A549 (cell line): ENCODE measurements at regions not wholly inside any gene's neighbourhood (a gene's known extent, or its start where the extent isn't known, plus 50 kb on each side); places are given as distances from the start of the nearest gene placed in this dataset.

Experiments used
- ATAC-seq, 2 experiments: fragments of 200-7000 bp in 1 of 2; fragments of >200 bp in 1 of 2; cut with Nextera tagmentation in 1 of 2; cut with Tn5 transposase in 1 of 2; 3 replicates each; pipeline versions ENCODE4 v1.8.0 to v1.9.1; 2018 to 2020; ENCODE audit warnings: mild to moderate bottlenecking in 1 of 2, moderate library complexity in 1 of 2
- CTCF ChIA-PET: fragments of 300-600 bp; sonication (Branson Sonifier 250); formaldehyde crosslinking; extraction: SDS; loops from one replicate; lab custom pipeline; 2021; ENCODE audit warnings: antibody characterized with exemption, inconsistent platforms; lab: Yijun Ruan, JAX
- POLR2A ChIA-PET: fragments of 350-600 bp; formaldehyde crosslinking; extraction: SDS; loops from one replicate; lab custom pipeline; 2021; ENCODE audit warnings: antibody characterized with exemption, inconsistent platforms; lab: Yijun Ruan, JAX
- DNase-seq, 2 experiments: peaks; one replicate each; pipeline versions ENCODE4 v3.0.0 to v3.0.0-alpha.2; 2011 to 2016; ENCODE audit warnings: low read depth in 1 of 2, low spot score in 1 of 2
- FAIRE-seq: peaks from 2 replicates; lab custom pipeline; 2011; peaks lifted over from hg19 to GRCh38; lab: Jason Lieb, UNC
- H3K27ac ChIP-seq, 2 experiments: fragments of >200 bp; sonication (Bioruptor Twin); formaldehyde crosslinking; 3 replicates each; pipeline ENCODE4 v1.5.1; 2016 to 2017
- H3K4me1 ChIP-seq: fragments of >200 bp; sonication (Bioruptor Twin); formaldehyde crosslinking; 3 replicates; pipeline ENCODE4 v1.6.1; 2016
- H3K4me2 ChIP-seq: fragments of >200 bp; sonication (Bioruptor Twin); formaldehyde crosslinking; 3 replicates; pipeline ENCODE4 v1.6.1; 2016
- H3K4me3 ChIP-seq: fragments of >200 bp; sonication (Bioruptor Twin); formaldehyde crosslinking; 3 replicates; pipeline ENCODE4 v1.5.1; 2016
- H3K9me3 ChIP-seq: fragments of >200 bp; sonication (Bioruptor Twin); formaldehyde crosslinking; 3 replicates; pipeline ENCODE4 v1.6.1; 2016
- BCL3 ChIP-seq: fragments of >200 bp; sonication (Bioruptor Twin); formaldehyde crosslinking; IDR thresholded peaks from 3 replicates; pipeline ENCODE4 v1.6.1; 2016
- BHLHE40 ChIP-seq: IDR thresholded peaks from 2 replicates; pipeline ENCODE4 v1.6.1; 2012; ENCODE audit warnings: low read depth, low read length, inconsistent platforms
- CHD4 ChIP-seq: fragments of 200-600 bp; sonication (generic); IDR thresholded peaks from 2 replicates; pipeline ENCODE4 v1.6.1; 2016; ENCODE audit warnings: antibody characterized with exemption, mild to moderate bottlenecking, borderline replicate concordance
- CTCF ChIP-seq: fragments of >200 bp; sonication (Bioruptor Twin); formaldehyde crosslinking; IDR thresholded peaks from 3 replicates; pipeline ENCODE4 v1.5.1; 2016
- E2F6 ChIP-seq: IDR thresholded peaks from 2 replicates; pipeline ENCODE4 v1.6.1; 2012; ENCODE audit warnings: low read depth, borderline replicate concordance
- EHF ChIP-seq: fragments of 250-450 bp; sonication (Bioruptor Pico); IDR thresholded peaks from 2 replicates; pipeline ENCODE4 v1.5.0; 2020; ENCODE audit warnings: mild to moderate bottlenecking
- EHMT2 ChIP-seq: fragments of 200-600 bp; sonication (generic); IDR thresholded peaks from 2 replicates; pipeline ENCODE4 v1.6.1; 2016; ENCODE audit warnings: antibody characterized with exemption, low read depth, mild to moderate bottlenecking, moderate library complexity
- ELK1 ChIP-seq: fragments of 150-350 bp; IDR thresholded peaks from 2 replicates; pipeline ENCODE4 v1.6.1; 2014; ENCODE audit warnings: low read depth, mild to moderate bottlenecking, low read length
- EP300 ChIP-seq, 2 experiments: fragments of >200 bp; sonication (Bioruptor Twin); formaldehyde crosslinking; IDR thresholded peaks; 2 replicates in 1 of 2; 3 replicates in 1 of 2; pipeline ENCODE4 v1.6.1; 2016 to 2017
- FOSL2 ChIP-seq, 2 experiments: fragments of 450-650 bp in 1 of 2; fragments of >200 bp in 1 of 2; sonication (Bioruptor Twin) in 1 of 2; formaldehyde crosslinking; IDR thresholded peaks; 2 replicates each; pipeline versions ENCODE4 v1.5.0 to v1.6.1; 2016 to 2020; ENCODE audit warnings: mild to moderate bottlenecking in 1 of 2, moderate library complexity in 1 of 2
- HEYL ChIP-seq: fragments of 250-450 bp; sonication (Bioruptor Pico); IDR thresholded peaks from 2 replicates; pipeline ENCODE4 v1.8.0; 2021; ENCODE audit warnings: mild to moderate bottlenecking, moderate library complexity
- HOXB13 ChIP-seq: fragments of 250-450 bp; sonication (Bioruptor Pico); IDR thresholded peaks from 2 replicates; pipeline ENCODE4 v1.5.0; 2020; ENCODE audit warnings: low read depth, mild to moderate bottlenecking, moderate library complexity
- HOXB5 ChIP-seq: fragments of 250-450 bp; sonication (Bioruptor Pico); IDR thresholded peaks from 2 replicates; pipeline ENCODE4 v1.5.0; 2020; ENCODE audit warnings: mild to moderate bottlenecking, moderate library complexity
- JUN ChIP-seq, 2 experiments: fragments of >200 bp; sonication (Bioruptor Twin); formaldehyde crosslinking; IDR thresholded peaks; 2 replicates in 1 of 2; 3 replicates in 1 of 2; pipeline ENCODE4 v1.6.1; 2016 to 2017
- JUNB ChIP-seq: fragments of >200 bp; sonication (Bioruptor Twin); formaldehyde crosslinking; IDR thresholded peaks from 2 replicates; pipeline ENCODE4 v1.6.1; 2016
- KDM1A ChIP-seq: fragments of 200-600 bp; sonication (generic); IDR thresholded peaks from 2 replicates; pipeline ENCODE4 v1.6.1; 2016; ENCODE audit warnings: low read depth, mild to moderate bottlenecking
- KDM5A ChIP-seq: fragments of 200-600 bp; sonication (generic); IDR thresholded peaks from 2 replicates; pipeline ENCODE4 v1.6.1; 2016; ENCODE audit warnings: antibody characterized with exemption, mild to moderate bottlenecking
- MAFK ChIP-seq: fragments of 450-650 bp; IDR thresholded peaks from 2 replicates; pipeline ENCODE4 v1.6.1; 2014; ENCODE audit not compliant: partially characterized antibody
- MAX ChIP-seq: IDR thresholded peaks from 2 replicates; pipeline ENCODE4 v1.6.1; 2012
- MAZ ChIP-seq: fragments of 150-350 bp; IDR thresholded peaks from 2 replicates; pipeline ENCODE4 v1.6.1; 2014; ENCODE audit warnings: antibody characterized with exemption, low read depth, low read length, borderline replicate concordance
- NR3C1 ChIP-seq: fragments of >200 bp; sonication (Bioruptor Twin); formaldehyde crosslinking; IDR thresholded peaks from 3 replicates; pipeline ENCODE4 v1.6.1; 2017
- PBX3 ChIP-seq: IDR thresholded peaks from 2 replicates; pipeline ENCODE4 v1.6.1; 2012
- TP53 ChIP-seq: fragments of 250-450 bp; sonication (Bioruptor Pico); IDR thresholded peaks from 2 replicates; pipeline ENCODE4 v1.5.0; 2021; ENCODE audit warnings: mild to moderate bottlenecking, moderate library complexity
- ZC3H11A ChIP-seq: fragments of 450-650 bp; IDR thresholded peaks from 2 replicates; pipeline ENCODE4 v1.6.1; 2014; ENCODE audit warnings: antibody characterized with exemption, mild to moderate bottlenecking
- ZFP36 ChIP-seq: fragments of 450-650 bp; IDR thresholded peaks from 2 replicates; pipeline ENCODE4 v1.6.1; 2014; ENCODE audit warnings: borderline replicate concordance; ENCODE audit not compliant: partially characterized antibody
- ZNF302 ChIP-seq: fragments of 250-450 bp; sonication (Bioruptor Pico); IDR thresholded peaks from 2 replicates; pipeline ENCODE4 v1.9.0; 2021; ENCODE audit warnings: inconsistent platforms, mild to moderate bottlenecking, moderate library complexity
- ZSCAN20 ChIP-seq: fragments of 250-450 bp; sonication (Bioruptor Pico); IDR thresholded peaks from 2 replicates; pipeline ENCODE4 v1.8.0; 2022; ENCODE audit warnings: mild to moderate bottlenecking, moderate library complexity
- WGBS: methylation state at CpG from one replicate; pipeline ENCODE4 v1.1.6; 2017; ENCODE audit errors: missing lambda C conversion rate; 5-methylcytosine and 5-hydroxymethylcytosine counted together

- TF ChIP-seq ZFP36: no peak
- TF ChIP-seq EP300 (IDR thresholded peaks at IDR 0.05): no peak
- no peak for TF ChIP-seq FOSL2 (IDR thresholded peaks at IDR 0.05)
- TF ChIP-seq FOSL2 (CRISPR knock-in tag; IDR thresholded peaks at IDR 0.05): no peak
- TF ChIP-seq TP53 (CRISPR knock-in tag): no peak
- no peak for TF ChIP-seq MAX
- TF ChIP-seq CTCF: no peak
- no peak for TF ChIP-seq ZSCAN20 (CRISPR knock-in tag)
- TF ChIP-seq JUNB: no peak
- TF ChIP-seq ZNF302: no peak
- TF ChIP-seq PBX3: no peak
- no peak for TF ChIP-seq HOXB13 (CRISPR knock-in tag)
- TF ChIP-seq CHD4: no peak
- TF ChIP-seq ZC3H11A: no peak
- TF ChIP-seq BCL3: no peak
- TF ChIP-seq KDM5A: no peak
- no peak overlapping the region for H3K4me2 ChIP-seq
- no peaks in the 10 kb centered on the region for H3K4me1 ChIP-seq
- H3K4me3 ChIP-seq: no peak overlapping the region
- 0% methylated on average over 1 of the region's 1 CpG for WGBS
- H3K9me3 ChIP-seq: no peaks in the 10 kb centered on the region
- CTCF ChIA-PET: no interaction called here
- H3K27ac ChIP-seq: no peak overlapping the region
- POLR2A ChIA-PET: no interaction called here
- no peak for DNase-seq
- no peak for FAIRE-seq
- ATAC-seq: no peak
These were observed 630.5 kb upstream of the EPHA6 start for GRCh38 chr3:96183871-96184270.

GRCh38 chr3:96190024-96190616, 624.3 kb upstream of the EPHA6 start:
- TF ChIP-seq HOXB5: no peak
- no peak for TF ChIP-seq KDM1A
- no peak for TF ChIP-seq NR3C1
- no peak for TF ChIP-seq HEYL (CRISPR knock-in tag)
- no peak for TF ChIP-seq EHF
- TF ChIP-seq MAZ: no peak
- TF ChIP-seq E2F6: no peak
- no peak for TF ChIP-seq BHLHE40
- TF ChIP-seq EP300 (IDR thresholded peaks at IDR 0.05): no peak
- TF ChIP-seq HOXB13 (CRISPR knock-in tag): no peak
- TF ChIP-seq JUN (IDR thresholded peaks at IDR 0.05): no peak
- TF ChIP-seq KDM5A: no peak
- TF ChIP-seq ELK1: no peak
- TF ChIP-seq EHMT2: no peak
- TF ChIP-seq JUNB: no peak
- TF ChIP-seq CHD4: no peak
- no peak for TF ChIP-seq MAFK

More at GRCh38 chr3:96190024-96190616, 624.3 kb upstream of the EPHA6 start:
- ChIA-PET POLR2A (no interaction called here), CTCF (no interaction called here)
- no peaks in the 10 kb centered on the region for H3K4me1 ChIP-seq
- DNase-seq (no peak), FAIRE-seq (no peak), ATAC-seq (no peak)
- WGBS: 38% methylated on average over 8 of the region's 8 CpGs
- H3K27ac ChIP-seq: no peak overlapping the region
- no peak overlapping the region for H3K4me2 ChIP-seq
- no peaks in the 10 kb centered on the region for H3K9me3 ChIP-seq
- H3K4me3 ChIP-seq: no peak overlapping the region
